ENCODE measurements at regions not wholly inside any gene's neighbourhood (a gene's known extent, or its start where the extent isn't known, plus 50 kb on each side); places are given as distances from the start of the nearest gene placed in this dataset.

DNA sequence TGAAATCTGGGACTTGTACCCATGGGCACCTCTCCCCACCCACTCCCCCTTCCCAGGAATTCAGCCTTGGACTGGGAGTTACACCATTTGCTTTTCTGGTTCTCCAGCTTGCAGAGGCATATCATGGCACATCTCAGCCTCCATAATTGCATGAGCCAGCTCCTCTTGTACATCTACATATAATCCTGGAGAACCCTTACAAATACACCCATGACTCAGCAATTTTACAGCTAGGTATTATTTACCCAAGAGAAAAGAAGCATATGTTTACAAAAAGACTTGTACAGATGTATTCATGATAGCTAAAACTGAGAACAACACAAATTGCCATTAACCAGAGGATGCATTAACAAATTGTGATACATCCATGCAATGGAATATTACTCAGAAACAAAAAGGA lies 58.4 kb downstream of the RPLP1 start:
- dilution Hi-C loops (cut with MboI; ENCODE audit: extremely low pct_ligation_motif_present, low sequenced_read_pairs), result no loop called here
- TF ChIP-seq EZH2 (IDR thresholded peaks at IDR 0.05; ENCODE audit: low read length), result no peak
- no peak for TF ChIP-seq CTCF (optimal IDR thresholded peaks at IDR 0.05 in 1 of 3, IDR thresholded peaks at IDR 0.05 in 1 of 3, conservative IDR thresholded peaks at IDR 0.05 in 1 of 3; ENCODE audit: extremely low read depth in 1 of 3, insufficient read depth in 2 of 3, low read length in 3 of 3)
- Histone ChIP-seq H3K27ac (ENCODE audit: control insufficient read depth, insufficient read depth, low read length) (no peak overlapping the region), H3K27me3 (ENCODE audit: control insufficient read depth, extremely low read depth, insufficient read depth, low read length) (peaks cover 6% of the 10 kb centered on the region), H3K9me1 (ENCODE audit: control insufficient read depth, extremely low read depth, insufficient read depth, low read length) (no peaks in the 10 kb centered on the region), H3K4me2 (ENCODE audit: control insufficient read depth, extremely low read depth, insufficient read depth, low read depth, low read length) (no peak overlapping the region), H4K20me1 (ENCODE audit: control insufficient read depth, extremely low read depth, insufficient read depth, low read length) (no peaks in the 10 kb centered on the region), H3K79me2 (ENCODE audit: control insufficient read depth, insufficient read depth, low read length) (no peaks in the 10 kb centered on the region), H3K4me3 (ENCODE audit: control insufficient read depth in 2 of 3, extremely low read depth in 1 of 3, insufficient read depth in 2 of 3, low read depth in 1 of 3, low read length in 3 of 3) (no peak overlapping the region), H3K36me3 (ENCODE audit: control insufficient read depth in 2 of 2, extremely low read depth in 1 of 2, insufficient read depth in 2 of 2, low read length in 2 of 2) (no peaks in the 10 kb centered on the region), H3K4me1 (ENCODE audit: control insufficient read depth, extremely low read depth, insufficient read depth, low read length) (no peaks in the 10 kb centered on the region), H3K9me3 (ENCODE audit: control insufficient read depth, low read depth, low read length) (no peaks in the 10 kb centered on the region), H3K9ac (ENCODE audit: control insufficient read depth, extremely low read depth, insufficient read depth, low read length) (no peak overlapping the region), H2AFZ (ENCODE audit: control insufficient read depth, low read length) (no peak overlapping the region)
- FAIRE-seq, result no peak
- DNase-seq (ENCODE audit: low read depth, low spot score), result no peak

DNA sequence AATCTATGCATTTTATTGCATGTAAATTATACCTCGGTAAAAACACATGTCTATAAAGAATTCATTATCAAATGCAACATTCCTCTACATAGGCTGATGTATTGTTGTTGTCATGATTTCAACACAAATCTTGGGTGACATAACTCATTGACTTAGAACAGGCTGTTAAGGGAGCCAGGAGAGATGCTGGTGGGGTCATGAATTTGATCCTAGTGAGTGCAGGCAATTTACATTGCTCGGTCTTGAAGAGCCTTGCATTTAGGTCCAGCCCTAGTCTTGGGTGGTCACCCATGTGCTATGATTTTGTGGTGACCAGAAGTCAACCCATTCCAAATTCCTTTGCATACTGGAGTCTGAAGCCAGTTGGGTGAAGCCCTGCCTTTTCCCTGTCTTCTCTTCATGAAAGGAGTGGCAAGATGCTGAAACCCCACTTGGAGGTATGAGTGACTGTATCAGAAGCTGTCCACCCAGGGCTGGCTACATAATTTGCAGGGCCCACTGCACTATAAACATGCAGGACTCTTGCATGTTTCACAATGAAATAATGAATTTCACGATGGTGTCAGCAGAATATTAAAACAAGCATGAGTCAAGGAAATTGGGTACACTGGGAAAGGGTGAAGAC lies 59.2 kb downstream of the RPLP1 start:
- no peak for TF ChIP-seq CTCF (optimal IDR thresholded peaks at IDR 0.05 in 1 of 3, IDR thresholded peaks at IDR 0.05 in 1 of 3, conservative IDR thresholded peaks at IDR 0.05 in 1 of 3; ENCODE audit: extremely low read depth in 1 of 3, insufficient read depth in 2 of 3, low read length in 3 of 3)
- TF ChIP-seq EZH2 (IDR thresholded peaks at IDR 0.05; ENCODE audit: low read length), result no peak

More for the DNA sequence above, 59.2 kb downstream of the RPLP1 start:
- Histone ChIP-seq H3K27me3 (ENCODE audit: control insufficient read depth, extremely low read depth, insufficient read depth, low read length) (peaks cover 6% of the 10 kb centered on the region), H3K4me2 (ENCODE audit: control insufficient read depth, extremely low read depth, insufficient read depth, low read depth, low read length) (no peak overlapping the region), H3K9me1 (ENCODE audit: control insufficient read depth, extremely low read depth, insufficient read depth, low read length) (no peaks in the 10 kb centered on the region), H2AFZ (ENCODE audit: control insufficient read depth, low read length) (no peak overlapping the region), H4K20me1 (ENCODE audit: control insufficient read depth, extremely low read depth, insufficient read depth, low read length) (no peaks in the 10 kb centered on the region), H3K4me1 (ENCODE audit: control insufficient read depth, extremely low read depth, insufficient read depth, low read length) (no peaks in the 10 kb centered on the region), H3K36me3 (ENCODE audit: control insufficient read depth in 2 of 2, extremely low read depth in 1 of 2, insufficient read depth in 2 of 2, low read length in 2 of 2) (no peaks in the 10 kb centered on the region), H3K4me3 (ENCODE audit: control insufficient read depth in 2 of 3, extremely low read depth in 1 of 3, insufficient read depth in 2 of 3, low read depth in 1 of 3, low read length in 3 of 3) (no peak overlapping the region), H3K9me3 (ENCODE audit: control insufficient read depth, low read depth, low read length) (no peaks in the 10 kb centered on the region), H3K79me2 (ENCODE audit: control insufficient read depth, insufficient read depth, low read length) (no peaks in the 10 kb centered on the region), H3K9ac (ENCODE audit: control insufficient read depth, extremely low read depth, insufficient read depth, low read length) (no peak overlapping the region), H3K27ac (ENCODE audit: control insufficient read depth, insufficient read depth, low read length) (no peak overlapping the region)
- FAIRE-seq (no peak), DNase-seq (ENCODE audit: low read depth, low spot score) (no peak)
- dilution Hi-C loops (cut with MboI; ENCODE audit: extremely low pct_ligation_motif_present, low sequenced_read_pairs), result no loop called here

All from keratinocyte (primary cell).